NCI-H2227 (cell line): ENCODE measurements at regions not wholly inside any gene's neighbourhood (a gene's known extent, or its start where the extent isn't known, plus 50 kb on each side); places are given as distances from the start of the nearest gene placed in this dataset.
"Not testable (repeated sequence)": the region's sequence is repeated elsewhere in the genome, so short reads cannot be mapped to it uniquely, and the experiment has no call there.

Experiments
- DNase-seq: peaks from one replicate; lab custom pipeline; 2025; ENCODE audit not compliant: unreplicated experiment; lab: John Stamatoyannopoulos, UW

DNA sequence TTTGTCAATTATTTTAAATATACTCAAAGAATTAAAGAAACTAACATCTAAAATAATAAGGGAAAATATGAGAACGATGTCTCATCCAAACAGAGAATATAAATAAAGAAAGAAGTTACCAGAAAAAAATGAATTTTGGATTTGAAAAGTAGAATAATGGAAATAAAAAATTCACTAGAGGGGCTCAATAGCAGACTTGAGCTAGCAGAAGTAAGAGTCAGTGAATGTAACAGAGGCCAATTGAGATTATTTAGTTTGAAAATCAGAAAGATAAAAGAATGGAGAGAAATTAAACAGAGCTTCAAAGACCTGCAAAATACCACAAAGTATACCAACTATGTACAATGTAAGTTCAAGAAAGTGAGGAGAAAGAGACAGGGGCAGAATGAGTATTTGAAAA, 333.6 kb downstream of the GPD2 start:
- no peak for DNase-seq

GRCh38 chr2:156778916-156779315, 342.7 kb downstream of the GPD2 start:
- no peak for DNase-seq

GRCh38 chr2:156779416-156780120, 343.4 kb downstream of the GPD2 start:
- DNase-seq: no peak

GRCh38 chr2:156781677-156782076, 345.5 kb downstream of the GPD2 start:
- DNase-seq: not testable (repeated sequence)

DNA sequence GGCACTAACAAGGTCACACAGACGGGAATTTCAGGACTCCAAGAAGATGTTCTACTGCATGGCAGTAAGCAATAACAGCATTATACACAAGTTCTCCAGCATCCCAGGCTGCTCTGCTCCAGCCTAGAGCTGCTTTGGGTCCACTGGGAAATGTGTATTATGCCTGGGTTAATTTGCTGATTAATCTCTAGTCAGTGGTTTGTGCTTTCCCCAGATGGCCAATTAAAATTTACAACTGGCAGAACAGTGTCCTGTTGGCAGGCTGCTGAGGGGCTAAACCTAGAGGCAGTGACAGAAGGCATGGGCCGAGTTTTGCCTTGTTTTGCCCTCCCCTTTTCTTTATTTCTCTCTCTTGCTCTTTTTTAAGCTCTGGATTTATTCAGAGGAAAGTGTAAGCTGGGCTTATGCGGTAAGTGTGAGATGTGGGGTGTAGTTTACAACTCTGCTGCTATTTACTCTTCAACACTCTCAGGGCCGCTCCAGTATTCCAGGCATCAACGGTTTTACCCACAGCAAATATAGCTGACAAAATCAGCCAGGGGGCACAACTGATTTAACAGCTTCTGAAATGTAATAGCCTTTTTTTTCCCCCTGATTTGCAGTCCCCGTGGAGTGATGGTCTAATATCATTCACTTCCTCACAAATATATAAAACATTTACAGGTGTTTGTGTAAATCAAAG, 348.0 kb downstream of the GPD2 start:
- DNase-seq: peak; percentile 37

GRCh38 chr2:156787517-156787916, 351.3 kb downstream of the GPD2 start:
- DNase-seq: no peak

DNA sequence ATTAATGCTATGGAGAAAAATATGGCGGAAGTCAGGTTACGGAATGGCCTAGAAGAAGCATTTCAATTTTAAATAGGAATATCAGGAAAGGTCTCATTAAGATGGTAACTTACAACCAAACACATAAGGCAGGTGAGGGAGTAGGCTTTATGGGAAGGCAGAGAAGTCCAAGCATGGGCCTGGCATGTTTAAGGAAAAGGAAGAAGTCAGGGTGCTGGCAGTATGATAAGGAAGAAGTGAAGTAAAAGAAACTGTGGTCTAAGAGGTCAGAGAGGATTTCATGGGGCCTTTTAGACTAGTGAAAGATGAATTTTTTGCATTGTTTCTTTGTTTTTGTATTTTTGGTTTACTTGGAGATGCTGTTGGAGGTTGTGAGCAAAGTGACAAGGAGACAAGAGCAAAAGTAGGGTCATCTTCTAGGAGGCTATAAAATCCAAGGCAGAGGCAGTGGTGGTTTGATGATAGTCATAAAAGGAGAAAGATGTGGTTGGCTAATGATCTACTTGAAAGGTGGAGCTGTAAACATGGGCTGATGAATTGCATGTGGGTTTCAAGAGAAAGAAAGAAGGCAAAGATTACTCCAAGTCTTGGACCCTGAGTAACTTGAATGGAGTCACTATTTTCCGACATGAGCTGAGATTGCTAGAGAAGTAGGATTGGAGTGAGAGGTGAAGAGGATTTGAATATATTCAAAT, 354.3 kb downstream of the GPD2 start:
- DNase-seq: no peak

DNA sequence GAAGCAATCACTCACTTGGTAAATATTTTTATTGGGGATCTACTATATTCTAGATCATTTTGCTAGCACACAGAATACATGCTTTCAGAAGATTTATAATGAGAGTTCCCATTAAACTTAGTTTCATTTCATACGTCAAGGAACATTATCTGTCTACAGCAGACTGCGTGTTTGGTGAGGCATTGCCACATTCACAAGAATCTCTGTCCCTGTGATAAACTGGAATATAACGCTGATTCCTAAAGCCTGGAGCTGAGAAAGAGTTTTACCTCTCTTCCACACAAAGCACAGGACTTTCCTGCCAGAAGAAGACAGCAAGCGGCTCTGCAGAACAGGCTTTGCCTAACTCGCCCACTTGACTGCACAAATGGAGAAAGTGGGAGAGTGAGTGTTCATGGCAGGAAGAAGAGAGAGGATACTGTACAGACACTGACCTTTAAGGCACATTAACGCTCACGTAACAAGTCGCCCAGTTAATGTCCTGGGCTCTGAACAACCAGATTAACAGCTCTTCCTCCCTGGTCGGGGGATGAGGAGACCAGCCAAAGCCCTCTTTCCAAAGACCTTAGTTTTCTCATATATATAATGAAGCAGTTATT, 356.2 kb downstream of the GPD2 start:
- no peak for DNase-seq

GRCh38 chr2:156797832-156798231, 361.7 kb downstream of the GPD2 start:
- peak; percentile 30 for DNase-seq

DNA sequence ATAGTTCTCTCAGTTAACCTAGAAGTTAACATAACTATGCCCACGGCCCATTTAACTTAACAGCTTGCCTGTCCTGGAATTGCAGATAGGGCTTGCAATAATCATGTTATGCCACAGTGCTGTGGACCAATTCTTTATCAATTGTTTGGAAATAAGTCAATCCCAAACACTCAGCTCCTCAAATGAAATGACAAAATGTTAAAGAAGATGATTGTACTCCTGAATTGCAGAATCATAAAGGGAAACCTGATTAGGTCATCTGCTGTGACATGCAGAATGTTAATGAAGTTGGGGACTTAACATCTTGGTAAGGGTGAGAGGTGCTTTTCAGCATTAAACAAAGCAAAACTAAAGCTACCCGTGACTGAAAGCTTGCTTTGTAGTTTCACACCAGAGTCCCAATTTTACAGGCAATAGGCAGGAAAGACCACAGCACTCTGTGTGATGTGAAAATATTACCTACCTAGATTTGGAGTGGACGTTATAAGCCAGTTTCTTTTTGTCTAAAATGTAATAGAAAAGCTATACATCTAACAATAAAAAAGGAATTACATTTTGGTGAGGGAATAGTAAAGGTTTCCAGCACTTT, 364.0 kb downstream of the GPD2 start:
- peak; percentile 51 for DNase-seq

GRCh38 chr2:156800781-156801361, 364.7 kb downstream of the GPD2 start:
- peak; percentile 58 for DNase-seq

DNA sequence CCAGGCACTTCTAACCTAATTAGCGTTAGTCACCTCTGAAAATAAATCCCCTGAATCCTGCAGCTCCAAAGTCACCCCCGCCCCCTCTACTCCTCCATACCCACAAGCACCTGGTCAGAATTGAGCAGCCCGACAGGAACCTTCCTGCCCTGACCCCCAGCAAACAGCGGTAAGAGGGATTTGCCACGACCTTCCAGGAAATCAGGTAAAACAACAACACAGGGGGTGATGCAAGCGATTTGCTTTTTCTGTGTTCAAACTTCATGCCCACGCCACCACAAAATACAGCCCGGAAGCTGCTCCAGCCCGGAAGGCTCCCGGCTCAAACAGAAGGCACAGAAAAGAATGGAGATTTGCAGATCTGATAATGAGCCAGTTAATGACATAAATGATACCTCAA, 367.1 kb downstream of the GPD2 start:
- peak; percentile 75 for DNase-seq

DNA sequence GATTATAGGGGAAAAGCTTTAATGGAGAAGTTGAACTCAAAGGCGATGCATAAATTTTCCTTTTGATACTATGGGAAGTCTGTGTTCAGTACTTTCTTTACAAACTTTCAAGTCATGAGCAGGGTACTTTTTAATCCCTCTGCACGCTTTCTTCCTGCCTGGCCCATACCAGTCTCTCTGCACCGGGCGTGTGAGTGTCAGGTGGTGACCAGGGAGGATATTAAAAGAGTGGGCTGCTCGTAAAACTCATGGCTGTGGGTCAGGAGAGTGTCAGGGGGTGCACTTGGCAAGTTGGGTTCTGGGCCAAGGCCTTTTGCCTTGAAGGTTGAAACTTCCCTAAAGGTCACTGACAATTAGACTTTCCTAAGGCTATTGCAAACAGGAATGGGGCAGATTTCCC, 367.8 kb downstream of the GPD2 start:
- DNase-seq: no peak

DNA sequence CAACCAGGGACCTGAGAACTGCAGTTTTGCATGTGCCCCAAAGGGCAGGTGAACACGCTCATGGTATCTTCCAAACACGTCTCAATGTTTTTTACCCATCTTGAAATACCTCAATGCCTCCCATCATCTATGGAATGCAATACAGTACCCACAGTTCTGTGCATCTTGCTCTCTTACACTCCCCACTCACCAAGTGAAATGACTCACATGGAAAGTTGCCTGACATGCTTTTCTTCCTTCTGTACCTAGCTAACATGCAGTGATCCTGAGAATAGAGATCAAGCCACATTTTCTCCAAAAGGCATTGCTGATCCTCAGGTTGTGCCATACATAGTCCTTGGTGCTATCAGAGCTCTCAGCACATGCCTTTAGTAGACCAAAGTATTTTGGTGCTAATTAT, 373.9 kb downstream of the GPD2 start:
- DNase-seq: no peak

DNA sequence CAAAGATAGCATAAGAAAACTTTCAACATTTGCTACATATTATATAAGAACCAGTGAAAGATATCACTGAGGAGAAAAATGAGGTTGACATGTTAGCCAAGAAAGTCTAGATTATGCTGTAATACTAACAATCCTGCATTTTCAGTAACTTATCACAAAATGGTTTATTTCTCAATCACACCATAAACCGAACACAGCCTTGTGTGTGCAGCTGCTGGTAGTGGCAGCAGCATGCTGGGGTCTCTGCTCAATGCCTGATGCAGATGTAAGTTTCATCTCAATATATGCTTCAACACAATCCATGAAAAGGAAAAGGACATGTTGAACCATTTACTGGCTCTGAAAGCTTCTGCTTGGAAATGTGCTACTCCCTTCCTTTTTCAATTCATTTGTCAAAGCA, 376.3 kb downstream of the GPD2 start:
- DNase-seq: no peak

- no peak for DNase-seq
Observed at GRCh38 chr2:156817430-156817829, 381.3 kb downstream of the GPD2 start.

- no peak for DNase-seq
Observed at GRCh38 chr2:156818221-156818620, 382.0 kb downstream of the GPD2 start.

DNA sequence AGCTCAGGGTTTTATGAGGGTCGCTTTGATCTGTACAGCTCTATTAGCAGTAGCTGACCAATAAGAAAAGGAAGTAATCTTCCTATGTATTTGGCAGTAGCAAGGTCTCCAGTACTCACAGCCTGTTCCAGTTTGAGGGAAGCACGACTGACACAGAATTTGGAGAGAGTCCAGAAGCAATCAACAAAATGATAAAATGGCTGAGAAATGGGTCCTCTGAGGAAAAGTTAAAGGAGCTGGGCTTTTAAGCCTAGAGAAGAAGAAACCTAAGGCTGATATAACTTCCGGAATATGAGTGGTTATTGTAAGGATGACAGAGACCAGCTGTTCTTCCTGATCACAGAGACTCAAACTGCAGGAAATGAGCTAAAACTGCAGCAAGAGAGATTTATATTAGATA, 382.8 kb downstream of the GPD2 start:
- DNase-seq: no peak

DNA sequence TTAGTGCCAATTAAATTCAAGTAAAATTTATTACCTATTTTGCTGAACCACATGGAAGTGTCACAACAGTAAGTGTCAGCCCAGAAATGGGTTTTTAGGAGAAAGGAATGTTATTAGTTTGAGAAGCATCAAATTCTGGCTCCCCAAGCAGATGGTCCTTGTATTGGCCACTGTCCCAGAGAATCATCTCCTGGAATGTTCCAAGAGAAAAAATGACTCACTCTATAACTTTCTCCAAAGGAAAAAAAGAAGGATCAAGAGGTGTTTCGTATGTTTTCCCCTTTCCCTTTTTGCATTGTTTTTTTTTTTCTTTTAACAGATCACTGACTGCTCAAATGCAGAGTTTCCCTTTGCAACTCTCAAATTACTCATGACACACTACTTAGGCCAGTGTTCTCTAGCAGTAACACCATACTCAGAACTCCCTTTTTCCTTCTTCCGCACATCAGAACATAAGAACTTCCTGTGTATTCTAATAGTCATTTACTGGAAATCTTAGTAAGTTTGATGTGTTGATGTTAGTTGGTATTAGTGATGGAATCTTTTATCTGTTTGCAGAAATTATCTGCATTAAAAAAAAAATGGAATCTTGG, 390.3 kb downstream of the GPD2 start:
- no peak for DNase-seq

- no peak for DNase-seq
Observed at GRCh38 chr2:156834431-156834830, 398.3 kb downstream of the GPD2 start.
